HepG2 (cell line): ENCODE measurements at regions not wholly inside any gene's neighbourhood (a gene's known extent, or its start where the extent isn't known, plus 50 kb on each side); places are given as distances from the start of the nearest gene placed in this dataset.

Experiments used
- ATAC-seq: fragments of 200-7000 bp; cut with Tn5 transposase; 3 replicates; pipeline ENCODE4 v1.9.1; 2020; ENCODE audit warnings: mild to moderate bottlenecking, moderate library complexity
- BruUV-seq: library from RNA; stranded (reverse); fragments of 400-500 nt; replicated peaks from 2 replicates; lab custom pipeline; 2021; lab: Mats Ljungman, UMichigan
- CTCF ChIA-PET: fragments of 300-600 bp; formaldehyde crosslinking; extraction: SDS; loops from one replicate; lab custom pipeline; 2021; ENCODE audit warnings: low total read pairs, inconsistent platforms, low intra/inter-chr PET ratio; lab: Yijun Ruan, JAX
- POLR2A ChIA-PET: fragments of 350-600 bp; sonication (Branson Sonifier 250); formaldehyde crosslinking; loops from one replicate; lab custom pipeline; 2020; ENCODE audit warnings: antibody characterized with exemption, inconsistent platforms; lab: Yijun Ruan, JAX
- DNase-seq: peaks from one replicate; pipeline ENCODE4 v3.0.0-alpha.2; 2015; ENCODE audit warnings: low spot score
- FAIRE-seq: peaks from 3 replicates; lab custom pipeline; 2011; peaks lifted over from hg19 to GRCh38; lab: Jason Lieb, UNC
- H2AFZ ChIP-seq: one replicate; pipeline ENCODE4 v1.6.1; 2011; ENCODE audit warnings: low read length, inconsistent platforms
- H3K27ac ChIP-seq: fragments of 300-600 bp; 3 replicates; pipeline ENCODE4 v1.8.0; 2011; ENCODE audit warnings: mixed run types, mild to moderate bottlenecking, mixed read lengths, low read length, inconsistent platforms; ENCODE audit not compliant: insufficient read depth; ENCODE audit errors: extremely low read length
- H3K27me3 ChIP-seq, 2 experiments: fragments of 200-600 bp in 1 of 2; 2 replicates in 1 of 2; 3 replicates in 1 of 2; pipeline versions ENCODE4 v1.6.0 to v1.8.0; 2011; ENCODE audit warnings: low read length in 2 of 2, mild to moderate bottlenecking in 2 of 2, moderate library complexity in 2 of 2, inconsistent platforms in 1 of 2; ENCODE audit not compliant: insufficient read depth in 2 of 2, control insufficient read depth in 1 of 2
- H3K36me3 ChIP-seq, 2 experiments: fragments of 200-600 bp in 1 of 2; replicated peaks in 1 of 2; 2 replicates in 1 of 2; 3 replicates in 1 of 2; pipeline versions ENCODE4 v1.5.1 to v1.8.0; 2011; ENCODE audit warnings: low read length in 2 of 2, inconsistent platforms in 1 of 2; ENCODE audit not compliant: insufficient read depth in 2 of 2, control insufficient read depth in 1 of 2
- H3K4me1 ChIP-seq: 2 replicates; pipeline ENCODE4 v1.5.1; 2012; ENCODE audit warnings: low read length, inconsistent platforms; ENCODE audit not compliant: insufficient read depth
- H3K4me2 ChIP-seq: 2 replicates; pipeline ENCODE4 v1.6.0; 2011; ENCODE audit warnings: low read depth, low read length, inconsistent platforms
- H3K4me3 ChIP-seq, 3 experiments: fragments of 200-600 bp in 1 of 3; sonication (generic), shearing (Covaris generic) in 1 of 3; replicated peaks in 1 of 3; 2 replicates each; pipeline ENCODE4 v1.5.1; 2011 to 2016; ENCODE audit warnings: low read length in 3 of 3, inconsistent platforms in 2 of 3, low read depth in 2 of 3, mild to moderate bottlenecking in 2 of 3, control low read depth in 1 of 3, mixed read lengths in 1 of 3; ENCODE audit not compliant: insufficient read depth in 1 of 3
- H3K79me2 ChIP-seq: one replicate; pipeline ENCODE4 v1.6.1; 2011; ENCODE audit warnings: low read length, inconsistent platforms; ENCODE audit not compliant: insufficient read depth
- H3K9ac ChIP-seq: 2 replicates; pipeline ENCODE4 v1.6.0; 2011; ENCODE audit warnings: mild to moderate bottlenecking, low read depth, low read length, inconsistent platforms; ENCODE audit not compliant: insufficient read depth
- H3K9me3 ChIP-seq: 2 replicates; pipeline ENCODE4 v1.5.1; 2012; ENCODE audit warnings: mild to moderate bottlenecking, low read length
- H4K20me1 ChIP-seq: 2 replicates; pipeline ENCODE4 v1.6.0; 2011; ENCODE audit warnings: inconsistent platforms, mild to moderate bottlenecking, low read length, moderate library complexity; ENCODE audit not compliant: insufficient read depth
- CBFB ChIP-seq: sonication (generic); formaldehyde crosslinking; IDR thresholded peaks from 2 replicates; pipeline ENCODE4 v1.4.0; 2020; ENCODE audit warnings: missing genetic modification reagents
- CCAR2 ChIP-seq: fragments of 200-400 bp; formaldehyde crosslinking; optimal IDR thresholded peaks from 2 replicates; pipeline ENCODE3; 2018; ENCODE audit warnings: low read depth, mild to moderate bottlenecking, low read length, moderate library complexity
- MAZ ChIP-seq, 2 experiments: sonication (generic) in 1 of 2; formaldehyde crosslinking in 1 of 2; IDR thresholded peaks; 2 replicates each; pipeline versions ENCODE4 v1.5.0 to v1.6.1; 2012 to 2020; ENCODE audit warnings: low read depth in 2 of 2, mild to moderate bottlenecking in 2 of 2, borderline replicate concordance in 1 of 2, improper control_type of control experiment in 1 of 2, low read length in 1 of 2, missing genetic modification reagents in 1 of 2, moderate library complexity in 1 of 2
- RBAK ChIP-seq: sonication (generic); formaldehyde crosslinking; IDR thresholded peaks from 2 replicates; pipeline ENCODE4 v1.5.1; 2020; ENCODE audit warnings: mild to moderate bottlenecking, missing genetic modification reagents
- SALL1 ChIP-seq: sonication (generic); formaldehyde crosslinking; IDR thresholded peaks from 2 replicates; pipeline ENCODE4 v1.8.0; 2022; ENCODE audit warnings: mild to moderate bottlenecking, missing genetic modification reagents
- ZNF280D ChIP-seq: sonication (generic); formaldehyde crosslinking; IDR thresholded peaks from 2 replicates; pipeline ENCODE4 v1.5.1; 2020; ENCODE audit warnings: mild to moderate bottlenecking, missing genetic modification reagents
- ZNF296 ChIP-seq: sonication (generic); formaldehyde crosslinking; conservative IDR thresholded peaks from 2 replicates; pipeline ENCODE4 v1.5.0; 2020; ENCODE audit warnings: mild to moderate bottlenecking, missing genetic modification reagents
- ZNF3 ChIP-seq: IDR thresholded peaks from 2 replicates; pipeline ENCODE4 v1.7.0; 2017; ENCODE audit warnings: inconsistent platforms
- ZNF468 ChIP-seq: sonication (generic); formaldehyde crosslinking; IDR thresholded peaks from 2 replicates; pipeline ENCODE4 v1.8.0; 2022; ENCODE audit warnings: mild to moderate bottlenecking, moderate library complexity, missing genetic modification reagents
- ZNF484 ChIP-seq: sonication (generic); formaldehyde crosslinking; IDR thresholded peaks from 2 replicates; pipeline ENCODE4 v1.5.1; 2020; ENCODE audit warnings: mild to moderate bottlenecking, low read depth, missing genetic modification reagents, borderline replicate concordance
- ZNF512 ChIP-seq: sonication (generic); formaldehyde crosslinking; IDR thresholded peaks from 2 replicates; pipeline ENCODE4 v1.4.0; 2020; ENCODE audit warnings: mild to moderate bottlenecking, missing genetic modification reagents
- ZNF550 ChIP-seq: sonication (generic); formaldehyde crosslinking; IDR thresholded peaks from 2 replicates; pipeline ENCODE4 v1.4.0; 2020; ENCODE audit warnings: mild to moderate bottlenecking, missing genetic modification reagents, borderline replicate concordance
- ZNF570 ChIP-seq: sonication (generic); formaldehyde crosslinking; IDR thresholded peaks from 2 replicates; pipeline ENCODE4 v1.4.0; 2020; ENCODE audit warnings: mild to moderate bottlenecking, missing genetic modification reagents, borderline replicate concordance
- ZNF850 ChIP-seq: sonication (generic); formaldehyde crosslinking; conservative IDR thresholded peaks from 2 replicates; pipeline ENCODE4 v1.9.0; 2021; ENCODE audit warnings: mild to moderate bottlenecking, missing genetic modification reagents
- ZSCAN5A ChIP-seq: sonication (generic); formaldehyde crosslinking; IDR thresholded peaks from 2 replicates; pipeline ENCODE4 v1.8.0; 2022; ENCODE audit warnings: mild to moderate bottlenecking, missing genetic modification reagents, borderline replicate concordance
- WGBS: methylation state at CpG from one replicate; pipeline ENCODE4 v1.1.6; 2017; ENCODE audit warnings: low lambda C conversion rate; 5-methylcytosine and 5-hydroxymethylcytosine counted together
- in situ Hi-C: cut with HindIII; loops from 2 replicates; pipeline ENCODE4 v1.10.0; 2017; ENCODE audit warnings: low pct_unique_long_range_greater_than_20kb; ENCODE audit not compliant: extremely low pct_ligation_motif_present
- intact Hi-C: fragments of 100-400 bp; cut with micrococcal nuclease; formaldehyde crosslinking; loops from one replicate; pipeline ENCODE4 v1.10.0; 2022; ENCODE audit not compliant: unreplicated experiment
- TF ChIP-seq, protein P1 (sequence below): sonication (generic); formaldehyde crosslinking; IDR thresholded peaks from 2 replicates; pipeline ENCODE4 v1.5.0; 2020; ENCODE audit warnings: missing genetic modification reagents, mild to moderate bottlenecking, borderline replicate concordance

DNA sequence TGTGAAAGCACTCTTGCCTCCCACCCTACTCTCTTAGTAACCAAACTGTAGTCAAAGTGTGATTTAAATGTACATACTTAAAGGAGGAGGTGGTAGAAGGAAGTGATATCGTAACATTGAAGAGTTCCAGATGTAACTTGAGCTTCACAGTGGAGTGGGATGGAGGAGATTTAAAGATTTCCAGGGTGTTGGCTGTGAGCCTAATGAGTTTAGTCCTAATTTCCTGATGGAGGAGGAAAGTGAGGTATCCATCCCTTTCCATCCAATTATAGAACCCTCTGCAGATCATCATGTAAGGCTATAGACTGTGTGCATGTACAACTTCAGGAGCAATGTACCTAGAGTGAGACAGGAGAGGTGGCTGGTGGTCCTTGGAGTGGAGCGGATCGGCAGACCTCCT, 1163.9 kb upstream of the SEMA6A start (continued):
- TF ChIP-seq MAZ (IDR thresholded peaks at IDR 0.05; ENCODE audit: borderline replicate concordance, low read depth, low read length) (no peak), MAZ (CRISPR knock-in tag; IDR thresholded peaks at IDR 0.05; ENCODE audit: low read depth) (no peak), CBFB (CRISPR knock-in tag) (no peak), SALL1 (CRISPR knock-in tag) (no peak), ZNF850 (no peak), ZNF3 (CRISPR knock-in tag) (no peak), ZNF512 (CRISPR knock-in tag) (no peak), RBAK (CRISPR knock-in tag) (no peak), ZNF550 (CRISPR knock-in tag) (no peak)

DNA sequence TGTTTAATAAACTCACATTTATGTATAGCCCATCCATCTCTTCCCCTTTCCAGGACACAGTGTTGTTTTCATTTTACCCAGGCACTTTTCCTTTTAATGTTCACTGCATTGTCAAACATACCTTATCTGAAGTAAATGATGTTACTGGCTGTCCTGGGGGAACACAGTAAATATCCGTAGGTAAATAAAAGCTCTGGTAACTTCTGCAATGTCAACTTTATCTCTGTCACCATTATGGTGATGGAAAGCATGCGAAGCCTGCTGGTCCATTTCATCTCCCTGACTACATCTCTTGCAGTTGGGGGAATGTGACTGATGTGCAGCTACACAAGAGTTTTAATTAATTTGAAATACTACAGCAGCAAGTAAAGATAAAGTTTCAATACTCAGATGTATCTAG, 1162.1 kb upstream of the SEMA6A start:
- no peaks in the 10 kb centered on the region for H3K79me2 ChIP-seq
- no peaks in the 10 kb centered on the region for H4K20me1 ChIP-seq
- DNase-seq (no peak), FAIRE-seq (no peak), ATAC-seq (no peak)
- no TSS peak for BruUV-seq
- H3K27ac ChIP-seq: no peak overlapping the region
- no peaks in the 10 kb centered on the region for H3K36me3 ChIP-seq
- H3K9ac ChIP-seq: no peak overlapping the region
- no peaks in the 10 kb centered on the region for H3K9me3 ChIP-seq
- no peak overlapping the region for H3K4me2 ChIP-seq
- H3K27me3 ChIP-seq: no peaks in the 10 kb centered on the region
- CTCF ChIA-PET: no interaction called here
- WGBS: 6% methylated on average over 2 of the region's 2 CpGs
- no peaks in the 10 kb centered on the region for H3K4me1 ChIP-seq
- POLR2A ChIA-PET: no interaction called here
- H2AFZ ChIP-seq: no peak overlapping the region
- H3K4me3 ChIP-seq: no peak overlapping the region
- in situ Hi-C loops: no loop called here
- intact Hi-C loops: no loop called here
- TF ChIP-seq CCAR2 (no peak), ZNF570 (no peak), ZNF484 (CRISPR knock-in tag) (no peak), ZSCAN5A (CRISPR knock-in tag) (no peak), ZNF280D (CRISPR knock-in tag) (no peak), ZNF296 (CRISPR knock-in tag) (no peak), ZNF468 (CRISPR knock-in tag) (no peak)
- TF ChIP-seq, protein P1, sequence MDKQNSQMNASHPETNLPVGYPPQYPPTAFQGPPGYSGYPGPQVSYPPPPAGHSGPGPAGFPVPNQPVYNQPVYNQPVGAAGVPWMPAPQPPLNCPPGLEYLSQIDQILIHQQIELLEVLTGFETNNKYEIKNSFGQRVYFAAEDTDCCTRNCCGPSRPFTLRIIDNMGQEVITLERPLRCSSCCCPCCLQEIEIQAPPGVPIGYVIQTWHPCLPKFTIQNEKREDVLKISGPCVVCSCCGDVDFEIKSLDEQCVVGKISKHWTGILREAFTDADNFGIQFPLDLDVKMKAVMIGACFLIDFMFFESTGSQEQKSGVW: no peak
